ENCODE measurements at regions not wholly inside any gene's neighbourhood (a gene's known extent, or its start where the extent isn't known, plus 50 kb on each side); places are given as distances from the start of the nearest gene placed in this dataset.
"Not testable (repeated sequence)": the region's sequence is repeated elsewhere in the genome, so short reads cannot be mapped to it uniquely, and the experiment has no call there.

GRCh38 chr6:961407-961960 is 268.5 kb upstream of the EXOC2 start:
- in situ Hi-C loops (cut with HindIII; ENCODE audit: low sequenced_read_pairs), result no loop called here

DNA sequence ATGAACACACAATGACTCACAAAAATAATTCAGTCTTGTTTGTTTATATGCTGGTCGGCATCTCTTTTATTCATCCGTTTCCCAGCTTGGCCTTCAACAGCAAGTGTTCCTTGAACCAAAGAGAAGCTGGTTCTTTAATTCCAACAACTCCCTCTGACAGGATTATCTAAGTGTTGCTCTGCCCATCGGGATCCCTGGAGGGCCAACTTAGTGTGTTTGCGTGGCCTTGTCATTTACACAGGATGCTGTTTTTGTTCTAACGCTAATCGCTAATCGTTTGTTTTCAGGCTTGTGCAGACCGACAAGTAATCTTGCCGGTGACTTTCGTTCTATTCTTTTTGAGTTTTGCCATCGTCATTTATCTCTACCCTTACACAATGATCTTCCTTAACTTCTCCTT is 267.4 kb upstream of the EXOC2 start:
- in situ Hi-C loops (cut with HindIII; ENCODE audit: low sequenced_read_pairs), result no loop called here

DNA sequence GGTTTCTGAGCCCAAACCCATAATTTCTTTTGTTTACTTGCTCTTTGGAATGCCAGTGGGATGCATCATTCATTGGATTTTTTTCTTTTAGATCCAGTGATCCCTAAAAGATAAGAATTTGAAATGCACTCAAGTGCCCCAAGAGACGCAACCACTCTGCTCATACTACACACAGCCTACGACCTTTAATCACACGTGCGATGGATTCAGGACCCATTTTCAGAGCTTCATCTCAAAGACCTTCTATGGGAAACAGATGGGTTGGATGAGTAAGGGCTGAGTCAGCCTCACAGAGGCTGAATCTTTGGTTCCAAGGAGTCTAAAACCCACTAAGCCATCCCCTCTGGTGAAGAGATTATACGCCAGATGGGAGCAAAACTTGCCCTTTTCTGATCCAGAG is 265.5 kb upstream of the EXOC2 start:
- in situ Hi-C loops (cut with HindIII; ENCODE audit: low sequenced_read_pairs), result loop anchor here (5.0 kb wide), 1 partner anchor 81 kb away; no protein-coding TSS in a partner anchor

DNA sequence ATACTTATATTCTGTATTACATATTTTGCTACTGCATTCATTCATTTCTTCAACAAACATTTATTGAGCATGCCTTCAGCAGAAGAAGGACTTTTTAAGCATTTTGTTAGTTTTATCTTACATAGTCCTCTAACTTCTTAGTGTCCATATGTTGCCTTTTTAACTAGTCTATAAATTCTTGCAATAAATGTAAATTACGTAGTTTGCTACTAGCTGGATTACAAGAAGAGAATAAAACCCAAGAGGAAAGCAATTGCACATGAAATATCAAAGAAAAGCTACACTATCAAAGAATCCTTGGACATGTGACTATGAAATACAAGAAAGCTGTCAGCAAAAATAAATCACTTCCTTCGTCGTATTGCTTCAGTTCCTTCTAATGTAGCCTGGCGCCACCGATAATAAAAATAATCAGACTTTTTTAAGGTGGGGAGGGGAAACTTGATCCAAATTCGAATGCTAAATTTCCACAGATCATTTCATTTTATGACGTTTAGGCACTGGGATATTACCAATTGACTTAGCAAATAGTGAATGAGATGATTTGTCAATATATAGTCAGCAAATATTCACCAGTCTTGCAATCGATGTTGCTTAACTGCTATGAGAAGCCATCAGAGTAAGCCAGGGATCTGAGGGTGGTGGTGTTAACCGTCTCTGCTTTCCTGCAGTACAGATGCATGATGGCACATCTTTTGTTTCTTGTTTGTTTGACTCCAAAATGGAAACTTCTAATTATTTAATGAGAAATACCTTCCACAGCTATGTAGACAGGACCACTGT is 258.7 kb upstream of the EXOC2 start:
- in situ Hi-C loops (cut with HindIII; ENCODE audit: low sequenced_read_pairs), result no loop called here

- in situ Hi-C loops (cut with HindIII; ENCODE audit: low sequenced_read_pairs), result loop anchor here (5.0 kb wide), 1 partner anchor 140 kb away; no protein-coding TSS in a partner anchor
These were observed 254.4 kb upstream of the EXOC2 start for GRCh38 chr6:947235-947934.

DNA sequence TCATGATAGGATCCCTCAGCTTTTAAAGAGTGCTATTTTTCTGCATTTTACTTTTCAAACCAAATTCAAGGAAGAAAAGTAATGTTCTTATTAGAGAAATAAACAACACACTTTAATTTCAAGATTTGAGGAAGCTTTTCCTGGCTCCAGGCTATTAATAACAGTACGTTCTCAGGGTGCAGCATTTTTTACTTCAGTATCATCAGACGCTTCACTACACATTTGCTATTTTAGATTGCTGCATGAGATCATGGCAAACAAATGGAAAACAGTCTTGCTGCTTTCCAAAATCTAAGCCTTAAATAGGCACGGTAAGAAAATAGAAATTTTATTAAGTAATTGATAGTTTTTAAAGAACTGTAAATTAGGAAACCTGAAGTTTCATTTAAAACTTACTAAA is 253.6 kb upstream of the EXOC2 start:
- in situ Hi-C loops (cut with HindIII; ENCODE audit: low sequenced_read_pairs), result loop anchor here (5.0 kb wide), 1 partner anchor 141 kb away; no protein-coding TSS in a partner anchor

- in situ Hi-C loops (cut with HindIII; ENCODE audit: low sequenced_read_pairs), result no loop called here
These were observed 246.8 kb upstream of the EXOC2 start for GRCh38 chr6:939526-940252.

GRCh38 chr6:938916-939315 is 246.0 kb upstream of the EXOC2 start:
- in situ Hi-C loops (cut with HindIII; ENCODE audit: low sequenced_read_pairs), result no loop called here

GRCh38 chr6:938271-938905 is 245.4 kb upstream of the EXOC2 start:
- in situ Hi-C loops (cut with HindIII; ENCODE audit: low sequenced_read_pairs), result no loop called here

DNA sequence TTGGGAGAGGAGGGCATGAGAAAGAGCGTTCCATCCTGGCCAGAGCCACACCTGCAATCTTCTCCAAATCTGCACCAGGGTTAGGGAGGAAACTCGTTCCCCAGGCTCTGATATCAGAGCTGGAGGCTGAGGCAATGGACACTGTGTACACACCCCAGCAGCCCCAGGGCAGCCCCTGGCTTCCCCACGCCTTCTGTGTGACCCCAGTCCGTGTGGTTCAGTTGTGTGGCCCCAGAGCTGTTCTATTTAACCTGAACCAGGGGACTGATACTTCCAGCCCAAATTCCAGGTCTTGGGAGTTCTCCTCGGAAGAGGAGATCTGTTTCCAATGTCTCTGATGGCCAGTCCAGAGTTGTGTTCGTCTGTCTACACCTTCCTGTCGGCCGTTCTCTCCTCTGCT is 242.6 kb upstream of the EXOC2 start:
- in situ Hi-C loops (cut with HindIII; ENCODE audit: low sequenced_read_pairs), result no loop called here

DNA sequence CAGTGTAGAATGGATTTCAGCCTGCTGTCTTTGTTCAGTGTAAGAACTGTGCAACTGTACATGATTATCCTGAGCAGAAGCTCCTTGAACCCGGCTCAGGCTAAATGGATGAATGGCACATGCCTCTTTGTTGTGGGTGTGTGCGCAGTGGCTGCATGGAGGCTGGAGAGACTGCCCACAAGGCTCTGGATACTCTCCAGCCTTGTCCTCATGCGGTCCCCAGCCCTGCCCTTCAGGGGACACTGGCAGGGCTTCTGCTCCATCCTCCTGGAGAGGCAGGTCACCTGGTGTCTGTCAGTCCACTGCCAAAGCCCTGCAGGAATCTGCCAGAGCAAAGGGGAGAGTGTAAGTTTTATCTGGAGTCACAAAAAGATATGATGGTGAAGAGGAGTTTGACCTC is 241.7 kb upstream of the EXOC2 start:
- in situ Hi-C loops (cut with HindIII; ENCODE audit: low sequenced_read_pairs), result no loop called here

DNA sequence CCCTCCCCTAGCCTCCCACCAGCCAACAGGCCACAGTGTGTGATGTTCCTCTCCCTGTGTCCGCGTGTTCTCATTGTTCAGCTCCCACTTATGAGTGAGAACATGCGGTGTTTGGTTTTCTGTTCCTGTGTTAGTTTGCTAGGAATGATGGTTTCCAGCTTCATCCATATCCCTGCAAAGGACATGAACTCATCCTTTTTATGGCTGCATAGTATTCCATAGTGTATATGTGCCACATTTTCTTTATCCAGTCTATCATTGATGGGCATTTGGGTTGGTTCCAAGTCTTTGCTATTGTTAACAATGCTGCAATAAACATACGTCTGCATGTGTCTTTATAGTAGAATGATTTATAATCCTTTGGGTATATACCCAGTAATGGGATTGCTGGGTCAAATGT is 239.0 kb upstream of the EXOC2 start:
- in situ Hi-C loops (cut with HindIII; ENCODE audit: low sequenced_read_pairs), result not testable (repeated sequence)

DNA sequence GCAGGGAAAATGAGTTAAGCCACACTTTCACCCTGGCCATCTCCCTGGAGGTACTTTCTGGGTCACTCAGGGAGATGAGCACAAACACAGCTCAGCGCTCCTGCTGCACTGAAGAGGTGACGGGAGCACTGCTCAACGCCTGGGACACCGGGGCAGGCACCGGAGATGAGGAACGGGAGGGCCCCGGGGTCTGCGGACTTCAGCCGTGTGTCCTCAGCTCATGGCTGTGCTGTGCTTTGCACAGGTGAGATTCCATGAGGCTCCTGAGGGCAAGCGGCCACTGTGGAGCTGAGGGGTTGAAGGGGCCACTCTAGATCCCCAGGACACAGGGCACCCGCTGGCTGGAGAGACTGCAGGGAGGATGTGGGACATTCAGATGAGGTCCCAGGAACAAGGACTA is 234.2 kb upstream of the EXOC2 start:
- in situ Hi-C loops (cut with HindIII; ENCODE audit: low sequenced_read_pairs), result no loop called here

DNA sequence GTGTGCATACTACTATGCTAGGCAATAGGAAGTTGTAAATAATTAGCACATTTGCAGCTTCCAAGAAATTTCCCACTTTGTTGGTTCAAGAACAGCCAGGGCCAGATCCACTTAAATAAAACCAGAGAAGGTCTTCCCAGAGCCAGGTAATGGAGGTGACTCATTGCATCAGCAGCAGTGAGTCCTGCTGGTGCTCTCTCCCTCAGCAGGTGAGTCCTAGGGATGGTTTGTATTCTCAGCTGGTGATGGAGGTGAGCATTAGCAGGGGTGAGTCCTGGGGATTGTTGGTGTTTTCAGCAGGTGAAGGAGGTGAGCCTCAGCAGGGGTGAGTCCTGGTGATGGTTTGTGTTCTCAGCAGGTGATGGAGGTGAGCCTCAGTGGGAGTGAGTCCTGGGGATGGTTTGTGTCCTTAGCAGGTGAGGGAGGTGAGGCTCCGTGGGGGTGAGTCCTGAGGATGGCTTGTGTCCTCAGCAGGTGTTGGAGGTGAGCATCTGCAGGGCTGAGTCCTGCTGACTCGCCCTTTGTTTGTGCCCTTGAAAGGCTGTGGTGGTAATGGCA is 232.8 kb upstream of the EXOC2 start:
- in situ Hi-C loops (cut with HindIII; ENCODE audit: low sequenced_read_pairs), result no loop called here

GRCh38 chr6:924661-925060 is 231.7 kb upstream of the EXOC2 start:
- in situ Hi-C loops (cut with HindIII; ENCODE audit: low sequenced_read_pairs), result no loop called here

DNA sequence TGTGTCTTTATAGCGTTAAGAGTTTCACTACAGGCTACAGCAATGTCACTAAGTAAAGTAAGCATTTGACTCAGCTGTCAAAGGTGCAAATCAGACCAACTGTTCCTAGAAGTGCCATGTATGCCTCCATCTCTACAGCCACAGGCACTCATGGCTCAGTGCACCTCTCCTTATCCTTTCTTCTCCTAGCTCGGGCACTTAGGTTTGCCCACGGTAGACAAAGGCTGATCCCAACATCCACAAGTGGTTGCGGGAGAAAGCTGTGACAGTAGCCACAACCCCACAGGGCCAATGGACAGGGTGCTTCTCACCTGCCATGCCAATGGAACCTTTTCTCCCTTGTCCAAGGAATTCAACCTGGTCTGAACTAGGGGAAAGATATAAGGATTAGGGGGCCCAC is 228.5 kb upstream of the EXOC2 start:
- in situ Hi-C loops (cut with HindIII; ENCODE audit: low sequenced_read_pairs), result no loop called here

- in situ Hi-C loops (cut with HindIII; ENCODE audit: low sequenced_read_pairs), result no loop called here
These were observed 227.6 kb upstream of the EXOC2 start for GRCh38 chr6:920512-920911.

DNA sequence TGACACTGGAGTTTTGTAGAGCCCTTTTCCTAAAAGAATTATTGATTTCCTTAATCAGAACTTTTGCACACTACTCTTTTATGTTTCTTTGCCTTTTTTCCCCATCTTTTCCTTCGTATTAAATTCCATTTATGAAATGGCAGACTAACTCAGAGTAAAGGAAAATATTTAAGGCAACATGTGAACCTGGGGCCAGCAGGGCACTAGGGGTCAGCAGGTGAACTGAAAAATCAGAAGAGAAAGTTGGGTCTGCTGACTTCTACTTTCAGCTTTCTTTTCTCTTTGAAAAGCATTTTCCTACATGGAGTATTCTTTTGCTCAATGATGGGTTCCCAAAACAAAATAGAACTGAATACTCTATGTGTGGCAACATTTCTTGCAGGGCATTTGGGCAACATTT is 226.6 kb upstream of the EXOC2 start:
- in situ Hi-C loops (cut with HindIII; ENCODE audit: low sequenced_read_pairs), result no loop called here

DNA sequence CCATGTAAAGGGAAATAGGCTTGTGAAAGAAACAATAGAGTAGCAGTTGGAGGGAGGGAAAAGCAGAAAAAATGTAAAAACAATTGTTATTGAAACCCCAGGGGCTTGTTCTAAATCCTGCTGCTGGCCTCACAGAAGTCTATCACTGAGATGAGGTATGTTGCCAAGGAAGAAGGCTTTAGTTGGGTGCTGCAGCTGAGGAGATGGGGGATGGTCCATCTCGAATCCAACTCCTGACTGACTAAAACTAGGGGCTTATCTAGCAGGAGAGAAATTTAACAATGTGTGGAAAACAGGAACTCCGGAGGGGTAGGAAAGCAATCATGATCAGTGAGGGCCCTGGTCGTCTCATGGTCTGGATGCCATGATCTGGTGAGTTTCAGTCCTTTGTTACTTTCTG is 225.0 kb upstream of the EXOC2 start:
- in situ Hi-C loops (cut with HindIII; ENCODE audit: low sequenced_read_pairs), result no loop called here

DNA sequence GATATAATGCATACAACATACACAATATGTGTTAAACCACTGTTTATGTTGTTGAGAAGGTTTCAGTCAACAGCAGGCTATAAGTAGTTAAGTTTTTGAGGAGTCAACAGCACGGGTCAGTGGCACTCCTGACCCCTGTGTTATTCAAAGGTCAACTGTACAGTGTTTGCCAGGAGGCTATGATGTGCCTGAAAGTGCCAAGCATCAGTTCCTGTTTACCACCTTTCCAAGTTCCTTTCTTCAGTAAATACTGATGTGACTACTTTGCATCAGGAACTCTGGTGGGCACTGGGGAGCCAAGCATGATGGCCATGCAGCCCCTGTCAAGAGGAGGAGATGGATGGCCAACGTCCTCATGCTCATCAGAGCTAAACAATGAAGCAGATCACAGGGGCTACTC is 224.4 kb upstream of the EXOC2 start:
- in situ Hi-C loops (cut with HindIII; ENCODE audit: low sequenced_read_pairs), result no loop called here

GRCh38 chr6:916131-916530 is 223.2 kb upstream of the EXOC2 start:
- in situ Hi-C loops (cut with HindIII; ENCODE audit: low sequenced_read_pairs), result no loop called here

Measured in endothelial cell of hepatic sinusoid (primary cell).